ENCODE measurements at regions not wholly inside any gene's neighbourhood (a gene's known extent, or its start where the extent isn't known, plus 50 kb on each side); places are given as distances from the start of the nearest gene placed in this dataset.

DNA sequence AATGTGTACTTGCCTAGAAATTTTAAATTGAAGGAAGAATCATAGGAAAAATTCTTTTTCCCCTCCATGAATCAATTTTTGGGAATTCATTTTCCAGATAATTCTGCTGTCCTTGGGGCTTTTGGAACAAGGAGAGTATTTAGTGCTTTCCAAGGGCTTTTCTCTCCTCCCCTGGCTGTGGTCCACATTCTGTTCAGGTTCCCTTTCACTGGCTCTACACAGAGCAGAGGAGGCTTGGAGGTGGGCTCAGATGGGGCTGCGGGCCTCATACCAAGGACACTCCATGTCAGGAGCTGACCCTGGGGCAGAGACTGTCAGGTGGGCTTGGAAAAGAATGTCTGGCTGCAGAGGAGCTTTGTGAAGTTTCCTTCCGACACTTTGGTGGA lies 128.1 kb downstream of the GADD45G start:
- no peaks in the 10 kb centered on the region for H3K36me3 Mint-ChIP-seq (ENCODE audit: low read depth)
- DNase-seq = no peak
- no peak overlapping the region for H3K27ac Mint-ChIP-seq
- H3K9me3 Mint-ChIP-seq = no peaks in the 10 kb centered on the region
- no peak overlapping the region for H3K4me3 Mint-ChIP-seq
- no peaks in the 10 kb centered on the region for H3K4me1 Mint-ChIP-seq (ENCODE audit: low read depth)
- no peaks in the 10 kb centered on the region for H3K27me3 Mint-ChIP-seq

DNA sequence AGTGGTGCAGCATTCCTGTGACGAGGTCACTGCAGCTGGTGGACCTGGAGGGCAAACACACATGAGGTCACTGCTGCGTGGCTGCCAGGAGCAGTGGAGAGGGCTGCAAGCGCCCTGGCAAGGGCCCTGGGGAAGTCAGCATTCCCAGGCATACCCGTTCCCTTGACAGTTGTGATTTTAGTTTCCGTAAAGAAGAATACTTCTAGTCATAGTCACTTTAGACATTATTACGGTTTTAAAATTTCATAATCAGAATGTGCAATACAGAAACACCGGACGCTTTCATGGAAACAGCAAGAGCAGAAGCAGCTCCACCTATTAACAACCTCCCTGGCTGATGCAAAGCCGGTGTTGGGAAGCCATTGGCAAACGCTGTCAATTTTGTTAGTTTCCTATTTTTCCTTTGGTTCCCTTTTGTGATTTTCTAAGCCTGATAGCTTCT lies 129.8 kb downstream of the GADD45G start:
- no peak for DNase-seq
- Mint-ChIP-seq H3K9me3 (no peaks in the 10 kb centered on the region), H3K4me3 (no peak overlapping the region), H3K4me1 (ENCODE audit: low read depth) (peaks cover 10% of the 10 kb centered on the region), H3K27ac (no peak overlapping the region), H3K27me3 (no peaks in the 10 kb centered on the region), H3K36me3 (ENCODE audit: low read depth) (no peaks in the 10 kb centered on the region)

DNA sequence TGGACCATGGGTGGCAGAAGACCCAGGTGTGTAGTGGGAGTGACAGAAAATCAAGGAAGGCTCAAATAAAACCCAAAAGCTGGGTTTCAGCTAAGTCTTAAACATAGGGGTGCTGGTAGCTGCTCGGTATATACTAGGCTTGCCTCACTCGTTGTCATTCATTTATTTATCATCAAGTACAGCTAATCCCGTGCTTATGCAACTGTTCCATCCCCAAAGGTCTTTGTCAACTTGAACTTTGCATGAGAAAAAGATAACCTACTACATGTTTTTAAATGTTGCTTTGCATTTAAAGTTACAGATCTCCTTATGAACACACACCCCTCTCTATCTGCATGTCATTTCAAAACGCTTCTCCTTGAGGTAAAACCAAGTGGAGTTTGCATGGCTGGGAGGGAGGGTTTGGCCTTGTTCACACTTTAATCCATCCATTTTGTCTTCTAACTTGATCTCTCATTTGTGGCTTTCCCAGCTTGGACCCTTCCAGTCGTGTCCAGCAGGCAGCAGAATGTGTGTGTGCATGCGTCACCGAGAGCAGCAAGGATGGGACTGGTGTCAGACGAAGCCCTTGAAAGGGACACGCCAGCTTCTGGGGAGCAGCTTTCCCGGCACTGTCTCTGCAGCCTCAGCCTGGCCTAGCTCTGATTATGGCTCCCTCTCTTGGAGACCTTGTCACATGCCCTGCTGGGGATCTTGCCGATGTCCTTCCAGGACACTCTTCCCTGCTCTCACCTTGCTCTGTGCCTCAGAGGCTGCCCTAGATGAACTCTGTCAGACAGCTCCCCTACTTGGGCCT lies 133.5 kb downstream of the GADD45G start:
- DNase-seq = no peak
- Mint-ChIP-seq H3K36me3 (ENCODE audit: low read depth) (no peaks in the 10 kb centered on the region), H3K27ac (no peak overlapping the region), H3K27me3 (no peaks in the 10 kb centered on the region), H3K4me1 (ENCODE audit: low read depth) (peaks cover 40% of the 10 kb centered on the region), H3K9me3 (no peaks in the 10 kb centered on the region), H3K4me3 (no peak overlapping the region)

GRCh38 chr9:89739511-89739910 lies 134.7 kb downstream of the GADD45G start:
- no peaks in the 10 kb centered on the region for H3K9me3 Mint-ChIP-seq
- no peaks in the 10 kb centered on the region for H3K27me3 Mint-ChIP-seq
- H3K4me3 Mint-ChIP-seq = no peak overlapping the region
- no peak overlapping the region for H3K27ac Mint-ChIP-seq
- peaks cover 52% of the 10 kb centered on the region for H3K4me1 Mint-ChIP-seq (ENCODE audit: low read depth)
- no peaks in the 10 kb centered on the region for H3K36me3 Mint-ChIP-seq (ENCODE audit: low read depth)
- DNase-seq = no peak

DNA sequence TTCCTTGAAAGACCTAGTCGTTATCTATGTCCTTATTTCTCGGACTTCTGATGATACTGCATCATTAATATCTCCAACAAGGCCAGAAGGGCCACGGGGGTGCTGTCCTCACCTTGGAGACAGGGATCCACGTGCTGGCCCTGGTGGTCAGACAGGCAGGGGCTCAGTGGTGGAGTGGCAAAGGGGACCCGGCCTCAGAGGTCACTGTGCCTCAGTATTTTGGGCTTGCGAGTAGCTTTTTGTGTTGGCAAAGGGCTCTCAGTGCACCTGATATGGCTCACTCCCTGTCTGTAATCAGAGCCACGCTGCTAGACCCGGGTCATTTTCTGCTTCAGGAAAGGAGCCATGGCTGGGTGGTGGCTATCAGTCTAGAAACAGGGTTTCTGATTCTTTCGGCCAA lies 135.1 kb downstream of the GADD45G start:
- peak overlapping the region; percentile 51 for H3K27ac Mint-ChIP-seq
- no peaks in the 10 kb centered on the region for H3K27me3 Mint-ChIP-seq
- H3K36me3 Mint-ChIP-seq (ENCODE audit: low read depth) = no peaks in the 10 kb centered on the region
- H3K4me3 Mint-ChIP-seq = no peak overlapping the region
- DNase-seq = no peak
- peaks cover 55% of the 10 kb centered on the region for H3K4me1 Mint-ChIP-seq (ENCODE audit: low read depth)
- no peaks in the 10 kb centered on the region for H3K9me3 Mint-ChIP-seq

GRCh38 chr9:89740722-89741121 lies 135.9 kb downstream of the GADD45G start:
- Mint-ChIP-seq H3K9me3 (no peaks in the 10 kb centered on the region), H3K27me3 (no peaks in the 10 kb centered on the region), H3K36me3 (ENCODE audit: low read depth) (no peaks in the 10 kb centered on the region), H3K4me3 (peak overlapping the region; percentile 40), H3K27ac (no peak overlapping the region), H3K4me1 (ENCODE audit: low read depth) (peaks cover 61% of the 10 kb centered on the region)
- no peak for DNase-seq

DNA sequence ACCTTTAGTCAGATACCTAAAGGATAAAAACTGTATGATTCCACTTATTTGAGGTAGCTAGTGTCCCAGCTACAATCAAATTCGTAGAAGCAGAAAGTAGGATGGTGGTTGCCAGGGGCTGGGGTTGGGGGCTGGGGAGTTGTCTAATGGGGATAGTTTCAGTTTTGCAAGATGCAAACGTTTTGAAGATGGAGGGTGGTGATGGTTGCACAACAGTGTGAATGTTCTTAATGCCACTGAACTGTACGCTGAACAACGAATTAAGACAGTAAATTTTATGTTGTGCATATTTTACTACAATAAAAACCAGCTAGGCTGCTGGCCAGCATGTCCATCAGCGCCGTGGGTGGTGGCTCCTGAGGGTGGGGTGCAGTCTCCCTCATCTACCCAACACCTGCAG lies 137.8 kb downstream of the GADD45G start:
- Mint-ChIP-seq H3K36me3 (ENCODE audit: low read depth) (no peaks in the 10 kb centered on the region), H3K4me3 (no peak overlapping the region), H3K4me1 (ENCODE audit: low read depth) (peaks cover 69% of the 10 kb centered on the region), H3K27me3 (no peaks in the 10 kb centered on the region), H3K9me3 (no peaks in the 10 kb centered on the region), H3K27ac (no peak overlapping the region)
- no peak for DNase-seq

DNA sequence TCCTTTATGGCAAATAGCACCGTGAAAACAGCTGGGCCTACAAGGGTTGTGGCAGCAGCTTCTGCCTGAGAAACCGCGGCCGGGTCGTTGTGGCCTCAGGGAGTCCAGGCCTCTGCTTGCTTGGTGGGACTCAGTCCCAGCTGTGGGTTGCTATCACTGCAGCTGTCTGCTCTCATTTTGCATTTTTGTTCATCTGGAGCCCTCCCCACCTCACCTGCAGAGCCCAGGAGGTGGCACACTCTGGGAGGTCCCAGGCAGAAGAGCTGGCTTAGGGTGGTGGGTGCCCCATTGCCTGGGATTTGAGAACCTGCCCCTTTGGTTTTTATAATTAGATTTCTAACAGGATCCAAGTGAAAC lies 138.4 kb downstream of the GADD45G start:
- Mint-ChIP-seq H3K4me3 (no peak overlapping the region), H3K9me3 (no peaks in the 10 kb centered on the region), H3K27ac (peak overlapping the region; percentile 60), H3K4me1 (ENCODE audit: low read depth) (peaks cover 74% of the 10 kb centered on the region), H3K27me3 (no peaks in the 10 kb centered on the region), H3K36me3 (ENCODE audit: low read depth) (no peaks in the 10 kb centered on the region)
- no peak for DNase-seq

DNA sequence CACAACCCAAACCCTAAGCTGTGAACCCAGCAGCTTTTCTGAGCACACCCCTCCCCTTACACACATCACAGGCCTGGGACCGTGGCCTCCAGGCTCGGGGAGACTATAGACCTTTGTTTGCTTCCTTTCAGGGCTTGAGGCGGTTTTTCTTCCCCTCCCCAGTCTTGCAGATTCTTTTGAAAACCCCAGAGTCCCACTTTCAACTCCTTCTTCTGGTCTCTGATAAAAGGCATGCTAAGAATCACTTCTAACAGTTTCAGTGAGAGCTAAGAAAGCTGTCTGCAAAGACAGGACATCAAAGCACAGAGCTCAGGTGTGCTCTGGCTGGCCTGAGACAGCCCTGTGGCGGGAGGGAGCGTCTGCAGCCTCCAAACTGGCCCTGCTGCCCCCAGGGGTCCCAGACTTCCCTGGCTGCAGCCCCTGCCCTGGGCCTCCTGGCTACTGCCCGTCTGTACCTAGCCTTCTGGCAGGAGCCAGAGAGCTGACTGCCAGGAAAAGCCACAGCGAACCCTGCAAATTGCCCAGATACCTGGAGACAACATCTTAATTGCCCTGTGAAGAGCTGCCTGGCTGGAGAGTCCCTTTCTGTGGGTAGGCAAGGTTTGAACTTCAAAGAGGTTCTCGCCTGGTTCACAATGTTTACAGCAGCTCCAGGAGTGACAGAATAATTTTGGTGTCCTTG lies 138.9 kb downstream of the GADD45G start:
- no peaks in the 10 kb centered on the region for H3K36me3 Mint-ChIP-seq (ENCODE audit: low read depth)
- no peaks in the 10 kb centered on the region for H3K27me3 Mint-ChIP-seq
- peaks cover 78% of the 10 kb centered on the region for H3K4me1 Mint-ChIP-seq (ENCODE audit: low read depth)
- no peaks in the 10 kb centered on the region for H3K9me3 Mint-ChIP-seq
- peak overlapping the region; percentile 2 for H3K4me3 Mint-ChIP-seq
- DNase-seq = no peak
- peak overlapping the region; percentile 60 for H3K27ac Mint-ChIP-seq

- H3K9me3 Mint-ChIP-seq = no peaks in the 10 kb centered on the region
- H3K27ac Mint-ChIP-seq = peak overlapping the region; percentile 61
- peaks cover 78% of the 10 kb centered on the region for H3K4me1 Mint-ChIP-seq (ENCODE audit: low read depth)
- no peaks in the 10 kb centered on the region for H3K36me3 Mint-ChIP-seq (ENCODE audit: low read depth)
- no peaks in the 10 kb centered on the region for H3K27me3 Mint-ChIP-seq
- no peak for DNase-seq
- H3K4me3 Mint-ChIP-seq = no peak overlapping the region
These were observed 139.4 kb downstream of the GADD45G start for GRCh38 chr9:89744255-89744648.

DNA sequence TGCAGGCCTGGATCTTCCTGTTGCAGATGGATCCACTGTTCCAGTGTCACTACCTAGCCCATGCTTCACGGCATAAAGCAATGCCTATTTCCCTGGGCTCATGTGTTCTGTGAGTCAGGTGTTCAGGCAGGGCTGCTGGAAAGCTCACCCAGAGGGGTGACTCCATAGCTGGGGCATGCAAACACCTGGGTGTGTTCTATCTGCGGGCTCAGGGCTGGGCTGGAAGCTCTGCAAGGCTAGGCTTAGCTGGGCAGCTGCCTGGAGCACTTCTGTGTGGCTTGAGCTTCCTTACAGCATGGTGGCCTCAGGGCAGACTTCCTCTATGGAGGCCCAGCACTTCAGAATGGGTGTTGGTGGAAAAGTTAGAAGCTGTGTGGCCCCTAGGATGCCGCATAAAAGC lies 139.9 kb downstream of the GADD45G start:
- no peaks in the 10 kb centered on the region for H3K27me3 Mint-ChIP-seq
- H3K27ac Mint-ChIP-seq = peak overlapping the region; percentile 61
- H3K4me1 Mint-ChIP-seq (ENCODE audit: low read depth) = peaks cover 78% of the 10 kb centered on the region
- DNase-seq = no peak
- H3K4me3 Mint-ChIP-seq = no peak overlapping the region
- no peaks in the 10 kb centered on the region for H3K9me3 Mint-ChIP-seq
- no peaks in the 10 kb centered on the region for H3K36me3 Mint-ChIP-seq (ENCODE audit: low read depth)

- Mint-ChIP-seq H3K4me3 (no peak overlapping the region), H3K4me1 (ENCODE audit: low read depth) (peaks cover 67% of the 10 kb centered on the region), H3K27ac (peak overlapping the region; percentile 37), H3K9me3 (no peaks in the 10 kb centered on the region), H3K27me3 (no peaks in the 10 kb centered on the region), H3K36me3 (ENCODE audit: low read depth) (no peaks in the 10 kb centered on the region)
- no peak for DNase-seq
These were observed 141.0 kb downstream of the GADD45G start for GRCh38 chr9:89745601-89746376.

DNA sequence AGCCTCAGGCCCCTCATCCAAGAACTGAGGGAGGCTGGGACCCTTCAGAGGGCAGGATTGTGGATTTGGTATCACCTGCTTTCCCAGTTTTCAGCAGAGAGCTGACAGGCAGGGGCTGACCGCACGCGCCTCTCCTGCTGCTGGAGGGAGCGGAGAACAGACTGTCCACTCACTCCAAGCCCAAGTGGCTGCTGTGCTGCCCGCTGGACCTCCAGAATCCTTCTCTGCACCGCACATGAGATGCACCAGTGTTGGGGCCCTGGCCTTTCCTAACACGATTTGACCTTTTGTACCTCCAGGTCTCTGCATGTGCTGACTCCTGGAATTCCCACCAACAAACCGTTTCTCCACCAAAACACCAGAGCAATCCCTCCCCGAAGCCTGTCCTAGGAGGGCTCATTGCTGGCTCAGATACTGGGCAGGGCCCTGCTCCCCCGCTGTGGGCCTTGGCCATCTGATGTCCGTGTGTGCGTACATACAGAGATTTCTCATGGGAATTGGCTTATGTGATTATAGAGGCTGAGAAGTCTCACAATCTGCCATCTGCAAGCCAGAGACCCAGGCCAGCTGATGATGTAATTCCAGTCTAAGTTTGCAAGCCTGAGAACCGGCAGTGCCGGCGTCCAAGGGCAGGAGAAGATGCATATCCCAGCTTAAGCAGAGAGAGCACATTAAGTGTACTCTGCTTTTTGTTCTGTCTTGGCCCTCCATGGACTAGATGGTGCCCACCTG lies 141.7 kb downstream of the GADD45G start:
- no peaks in the 10 kb centered on the region for H3K27me3 Mint-ChIP-seq
- DNase-seq = no peak
- no peak overlapping the region for H3K4me3 Mint-ChIP-seq
- no peak overlapping the region for H3K27ac Mint-ChIP-seq
- H3K36me3 Mint-ChIP-seq (ENCODE audit: low read depth) = no peaks in the 10 kb centered on the region
- no peaks in the 10 kb centered on the region for H3K9me3 Mint-ChIP-seq
- peaks cover 63% of the 10 kb centered on the region for H3K4me1 Mint-ChIP-seq (ENCODE audit: low read depth)

- H3K27ac Mint-ChIP-seq = no peak overlapping the region
- H3K9me3 Mint-ChIP-seq = no peaks in the 10 kb centered on the region
- H3K36me3 Mint-ChIP-seq (ENCODE audit: low read depth) = no peaks in the 10 kb centered on the region
- DNase-seq = no peak
- no peak overlapping the region for H3K4me3 Mint-ChIP-seq
- peaks cover 56% of the 10 kb centered on the region for H3K4me1 Mint-ChIP-seq (ENCODE audit: low read depth)
- no peaks in the 10 kb centered on the region for H3K27me3 Mint-ChIP-seq
These were observed 142.8 kb downstream of the GADD45G start for GRCh38 chr9:89747596-89747995.

Data from activated T-cell treated with anti-CD3 and anti-CD28 coated beads, Interleukin-2, amount 50 U/mL, for 24 hours (primary cell).